ENCODE measurements at regions not wholly inside any gene's neighbourhood (a gene's known extent, or its start where the extent isn't known, plus 50 kb on each side); places are given as distances from the start of the nearest gene placed in this dataset.

DNA sequence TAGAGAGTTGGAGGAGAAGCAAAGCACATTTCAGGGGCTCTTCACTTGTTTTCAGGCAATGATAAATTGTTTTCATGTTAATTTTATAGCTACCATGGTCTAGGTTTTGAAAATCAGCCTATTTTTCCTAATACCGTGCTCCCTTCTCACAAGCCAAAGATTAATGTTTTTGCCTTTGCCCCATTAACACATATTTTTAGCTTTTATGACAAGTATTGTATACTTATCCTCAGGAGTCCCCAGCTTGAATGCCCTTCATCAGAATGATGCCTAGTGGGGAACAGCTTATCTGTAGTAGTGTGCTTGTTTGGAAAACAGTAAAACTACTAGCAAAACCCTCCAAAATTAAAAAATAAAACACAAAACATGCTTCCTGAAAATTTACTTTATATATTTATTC, 194.0 kb downstream of the LNPK start:
- POLR2A ChIA-PET = no interaction called here

DNA sequence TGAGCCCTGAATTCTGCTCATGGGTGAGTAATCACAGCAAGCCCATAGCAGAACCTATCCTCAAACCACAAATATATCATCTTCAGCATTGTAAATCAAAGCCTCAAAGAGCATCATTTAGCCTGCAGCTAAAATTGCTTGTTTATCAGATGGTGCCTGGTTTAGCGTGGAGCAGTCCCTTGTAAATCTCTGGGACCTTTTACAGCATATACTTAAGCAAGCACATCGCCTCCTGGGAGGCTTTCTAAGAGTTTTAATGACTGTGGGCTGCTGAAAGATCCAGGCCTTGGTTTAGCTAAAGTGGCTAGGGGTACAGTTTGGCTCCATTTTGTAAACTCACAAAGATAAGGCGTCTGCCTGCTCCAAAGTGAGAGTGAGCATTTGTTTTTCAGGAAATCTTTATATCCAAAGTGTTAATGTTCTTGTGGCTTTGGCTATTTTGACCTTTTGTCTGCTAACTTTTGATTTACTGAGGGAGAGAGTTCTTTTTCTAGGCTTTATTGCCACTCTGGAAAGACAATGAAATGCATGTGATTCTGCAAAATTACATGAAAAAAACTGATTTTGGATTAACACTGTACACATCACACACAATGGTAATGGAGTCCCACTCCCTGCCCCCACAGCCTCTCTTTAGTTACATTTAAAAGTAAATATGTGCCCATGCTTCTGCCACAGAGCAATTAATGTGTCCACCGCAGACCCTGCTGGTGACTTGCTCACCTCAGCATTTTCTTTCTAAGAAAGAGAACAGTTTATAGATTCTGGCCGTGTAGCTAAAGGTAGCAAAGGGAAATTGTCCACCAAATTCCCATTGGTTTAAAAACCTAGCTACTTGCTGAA, 194.8 kb downstream of the LNPK start:
- ChIA-PET CTCF (interaction anchor here (0.6 to 1.3 kb wide), 3 partner anchors 117 to 389 kb away, joined by 3 to 5 read pairs (median 3); no protein-coding TSS in a partner anchor), POLR2A (interaction anchor here (0.8 to 2.9 kb wide), 2 partner anchors 297 to 299 kb away, joined by 4 to 17 read pairs; partner anchors contain the start of gene HOXD11)
- no peak for TF ChIP-seq FOXM1 (IDR thresholded peaks at IDR 0.05; ENCODE audit: borderline replicate concordance)
- TF ChIP-seq LEF1 (IDR thresholded peaks at IDR 0.05; ENCODE audit: borderline replicate concordance) = peak; percentile 60; the same call in 1 of the 2 replicates
- TF ChIP-seq SP1 (IDR thresholded peaks at IDR 0.05) = no peak
- TF ChIP-seq CTBP1 (IDR thresholded peaks at IDR 0.05; ENCODE audit: borderline replicate concordance) = peak; percentile 99
- no peak for TF ChIP-seq HDGF (IDR thresholded peaks at IDR 0.05; ENCODE audit: borderline replicate concordance)
- TF ChIP-seq, protein P1, sequence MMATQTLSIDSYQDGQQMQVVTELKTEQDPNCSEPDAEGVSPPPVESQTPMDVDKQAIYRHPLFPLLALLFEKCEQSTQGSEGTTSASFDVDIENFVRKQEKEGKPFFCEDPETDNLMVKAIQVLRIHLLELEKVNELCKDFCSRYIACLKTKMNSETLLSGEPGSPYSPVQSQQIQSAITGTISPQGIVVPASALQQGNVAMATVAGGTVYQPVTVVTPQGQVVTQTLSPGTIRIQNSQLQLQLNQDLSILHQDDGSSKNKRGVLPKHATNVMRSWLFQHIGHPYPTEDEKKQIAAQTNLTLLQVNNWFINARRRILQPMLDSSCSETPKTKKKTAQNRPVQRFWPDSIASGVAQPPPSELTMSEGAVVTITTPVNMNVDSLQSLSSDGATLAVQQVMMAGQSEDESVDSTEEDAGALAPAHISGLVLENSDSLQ (IDR thresholded peaks at IDR 0.05) = peak; percentile 94
- no peak for TF ChIP-seq FOXA1 (IDR thresholded peaks at IDR 0.05)
- peak; percentile 29; the same call in 1 of the 2 replicates for TF ChIP-seq NFRKB (IDR thresholded peaks at IDR 0.05)
- no peak; the same call in 1 of the 2 replicates for TF ChIP-seq TARDBP (IDR thresholded peaks at IDR 0.05)
- TF ChIP-seq FOXK2 (IDR thresholded peaks at IDR 0.05) = 0 out of 2 replicates have a peak, but pooled peaks have one; percentile 77
- no peak for TF ChIP-seq L3MBTL2 (conservative IDR thresholded peaks at IDR 0.05)
- TF ChIP-seq ELF4 (IDR thresholded peaks at IDR 0.05) = no peak
- no peak for TF ChIP-seq BHLHE40 (IDR thresholded peaks at IDR 0.05; ENCODE audit: borderline replicate concordance)
- peak; percentile 54; the same call in 1 of the 2 replicates for TF ChIP-seq ZNF384 (IDR thresholded peaks at IDR 0.05)
- TF ChIP-seq SUZ12 (IDR thresholded peaks at IDR 0.05) = no peak
- peak; percentile 60; the same call in 1 of the 2 replicates for TF ChIP-seq ARNT (IDR thresholded peaks at IDR 0.05)
- peak; percentile 70 for DNase-seq (ENCODE audit: extremely low spot score)

More for the DNA sequence above, 194.0 kb downstream of the LNPK start:
- CTCF ChIA-PET = interaction anchor here (0.6 to 1.3 kb wide), 4 partner anchors 118 to 389 kb away, joined by 3 to 6 read pairs (median 4); no protein-coding TSS in a partner anchor
- TF ChIP-seq, protein P1 (IDR thresholded peaks at IDR 0.05) = peak; percentile 65
- TF ChIP-seq FOXA1 (IDR thresholded peaks at IDR 0.05) = no peak
- TF ChIP-seq SUZ12 (IDR thresholded peaks at IDR 0.05) = no peak
- DNase-seq (ENCODE audit: extremely low spot score) = no peak

DNA sequence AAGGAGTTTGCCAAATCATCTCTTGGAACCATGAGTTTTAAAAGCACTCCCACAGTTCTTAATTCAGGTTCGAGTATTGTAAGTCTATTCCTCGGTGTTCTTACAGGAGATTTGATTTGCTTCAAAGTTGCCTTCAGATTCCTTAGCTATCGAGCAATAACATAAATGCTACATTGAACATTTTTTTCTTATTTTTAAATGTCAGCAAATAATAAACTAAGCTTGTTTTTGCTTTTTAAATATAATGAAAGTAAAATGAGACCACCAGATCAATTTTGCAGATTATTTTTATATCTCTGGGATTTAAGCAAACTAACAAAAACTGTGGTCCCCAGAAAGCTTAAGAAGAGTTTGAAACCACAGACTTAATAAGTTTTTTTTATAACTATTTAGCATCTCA, 195.5 kb downstream of the LNPK start:
- no peak for TF ChIP-seq SUZ12 (IDR thresholded peaks at IDR 0.05)
- POLR2A ChIA-PET = interaction anchor here (2.9 kb wide), 1 partner anchor 298 kb away, joined by 17 read pairs; no protein-coding TSS in a partner anchor
- CTCF ChIA-PET = no interaction called here
- no peak for DNase-seq (ENCODE audit: extremely low spot score)

DNA sequence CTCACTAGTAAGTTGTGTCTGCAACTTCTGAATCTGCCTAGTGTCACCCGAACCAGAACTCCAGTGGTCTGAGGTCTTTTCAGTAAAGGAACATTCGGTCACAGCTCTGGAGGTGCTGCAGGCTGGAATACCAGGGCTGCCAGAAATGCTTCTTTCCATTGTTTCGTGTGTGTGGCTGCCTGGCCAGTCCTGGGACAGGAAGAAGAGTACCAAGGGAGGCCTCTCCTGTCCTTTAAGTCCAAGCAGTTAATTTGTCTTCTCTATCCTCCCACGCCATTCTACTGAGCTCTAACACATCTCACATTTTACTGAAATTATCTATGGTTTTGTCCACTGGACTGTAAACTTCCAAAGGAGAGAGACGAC, 196.0 kb downstream of the LNPK start:
- no peak for DNase-seq (ENCODE audit: extremely low spot score)
- ChIA-PET POLR2A (interaction anchor here (2.9 kb wide), 1 partner anchor 298 kb away, joined by 17 read pairs; no protein-coding TSS in a partner anchor), CTCF (no interaction called here)
- TF ChIP-seq HDGF (IDR thresholded peaks at IDR 0.05; ENCODE audit: borderline replicate concordance) = no peak
- TF ChIP-seq BHLHE40 (IDR thresholded peaks at IDR 0.05; ENCODE audit: borderline replicate concordance) = no peak
- no peak for TF ChIP-seq NFRKB (IDR thresholded peaks at IDR 0.05)
- no peak for TF ChIP-seq LEF1 (IDR thresholded peaks at IDR 0.05; ENCODE audit: borderline replicate concordance)
- no peak for TF ChIP-seq TARDBP (IDR thresholded peaks at IDR 0.05)
- TF ChIP-seq SUZ12 (IDR thresholded peaks at IDR 0.05) = no peak
- no peak for TF ChIP-seq ZNF384 (IDR thresholded peaks at IDR 0.05)
- TF ChIP-seq FOXK2 (IDR thresholded peaks at IDR 0.05) = no peak
- no peak for TF ChIP-seq FOXM1 (IDR thresholded peaks at IDR 0.05; ENCODE audit: borderline replicate concordance)
- TF ChIP-seq ARNT (IDR thresholded peaks at IDR 0.05) = no peak
- no peak for TF ChIP-seq SP1 (IDR thresholded peaks at IDR 0.05)
- no peak for TF ChIP-seq ELF4 (IDR thresholded peaks at IDR 0.05)
- no peak for TF ChIP-seq FOXA1 (IDR thresholded peaks at IDR 0.05)
- no peak for TF ChIP-seq CTBP1 (IDR thresholded peaks at IDR 0.05; ENCODE audit: borderline replicate concordance)
- TF ChIP-seq, protein P1 (IDR thresholded peaks at IDR 0.05) = no peak
- no peak for TF ChIP-seq L3MBTL2 (conservative IDR thresholded peaks at IDR 0.05)

DNA sequence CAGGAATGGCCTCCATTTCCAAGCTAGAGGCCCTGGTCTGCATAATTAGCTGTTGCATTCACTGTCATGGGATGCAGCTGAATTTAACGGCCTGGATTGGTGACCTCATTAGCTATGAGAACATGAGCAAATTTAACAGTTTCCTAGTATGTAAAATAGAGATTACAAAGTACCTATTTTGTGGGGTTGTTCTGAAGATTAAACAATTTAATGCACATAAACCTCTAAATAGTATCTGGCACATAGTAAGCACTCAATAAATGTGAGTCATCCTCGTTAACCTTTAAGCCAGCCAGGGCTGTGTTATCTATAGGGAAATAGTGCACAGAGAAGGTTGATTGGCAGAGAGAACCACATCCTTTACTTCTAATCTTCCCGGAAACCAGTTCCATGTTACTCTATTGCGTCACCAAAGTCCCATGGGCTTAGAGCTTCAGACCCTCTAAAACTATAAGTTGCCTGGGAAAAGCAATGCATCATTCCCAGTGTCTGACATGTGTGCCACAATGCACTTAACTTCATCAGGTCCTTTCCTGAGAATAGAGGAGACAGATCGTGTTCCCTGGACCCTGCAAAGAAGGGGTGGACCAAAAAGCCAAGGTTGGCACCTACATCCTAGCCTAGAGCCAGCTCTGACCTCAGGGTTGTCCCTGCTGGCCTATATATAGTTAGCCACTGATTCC, 196.5 kb downstream of the LNPK start:
- TF ChIP-seq SP1 (IDR thresholded peaks at IDR 0.05) (no peak), CTBP1 (IDR thresholded peaks at IDR 0.05; ENCODE audit: borderline replicate concordance) (peak; percentile 10; the same call in 1 of the 2 replicates), FOXM1 (IDR thresholded peaks at IDR 0.05; ENCODE audit: borderline replicate concordance) (no peak)
- TF ChIP-seq, protein P1 (IDR thresholded peaks at IDR 0.05) = peak; percentile 93
- ChIA-PET CTCF (interaction anchor here (0.5 to 1.2 kb wide), 3 partner anchors 8 to 229 kb away, joined by 3 read pairs; no protein-coding TSS in a partner anchor), POLR2A (interaction anchor here (1.2 to 2.9 kb wide), 2 partner anchors 291 to 299 kb away, joined by 3 to 17 read pairs; no protein-coding TSS in a partner anchor)
- DNase-seq (ENCODE audit: extremely low spot score) = peak; percentile 19
